ENCODE measurements at regions not wholly inside any gene's neighbourhood (a gene's known extent, or its start where the extent isn't known, plus 50 kb on each side); places are given as distances from the start of the nearest gene placed in this dataset.

DNA sequence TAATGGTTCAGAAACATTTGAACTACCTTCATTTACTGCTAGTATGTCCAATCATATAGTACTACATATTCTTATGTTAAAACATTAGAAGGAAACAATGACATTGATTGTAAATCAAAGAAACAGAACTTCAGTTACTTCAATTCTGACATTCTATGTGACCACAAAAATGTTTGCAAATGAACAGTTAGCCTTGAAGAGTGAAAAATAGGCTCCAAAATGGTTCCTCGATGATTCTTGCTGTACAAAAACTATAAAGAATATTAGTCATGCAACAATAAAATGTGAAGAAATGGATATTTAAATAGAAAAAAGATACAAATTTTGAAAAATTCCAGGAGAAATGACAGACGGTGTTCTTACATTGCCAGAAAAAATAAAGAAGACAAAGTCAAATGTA is 686.9 kb downstream of the BCKDHB start:
- TF ChIP-seq POLR2A (IDR thresholded peaks at IDR 0.05; ENCODE audit: low read depth, low read length): no peak
- TF ChIP-seq POLR2AphosphoS5 (IDR thresholded peaks at IDR 0.05; ENCODE audit: low read depth, low read length): no peak
